GM12872 (cell line): ENCODE measurements at regions not wholly inside any gene's neighbourhood (a gene's known extent, or its start where the extent isn't known, plus 50 kb on each side); places are given as distances from the start of the nearest gene placed in this dataset.

Source experiments
- CTCF ChIP-seq: IDR thresholded peaks from 3 replicates; pipeline ENCODE4 v1.5.1; 2011; ENCODE audit warnings: low read depth, mild to moderate bottlenecking, low read length, moderate library complexity; ENCODE audit not compliant: insufficient read depth

DNA sequence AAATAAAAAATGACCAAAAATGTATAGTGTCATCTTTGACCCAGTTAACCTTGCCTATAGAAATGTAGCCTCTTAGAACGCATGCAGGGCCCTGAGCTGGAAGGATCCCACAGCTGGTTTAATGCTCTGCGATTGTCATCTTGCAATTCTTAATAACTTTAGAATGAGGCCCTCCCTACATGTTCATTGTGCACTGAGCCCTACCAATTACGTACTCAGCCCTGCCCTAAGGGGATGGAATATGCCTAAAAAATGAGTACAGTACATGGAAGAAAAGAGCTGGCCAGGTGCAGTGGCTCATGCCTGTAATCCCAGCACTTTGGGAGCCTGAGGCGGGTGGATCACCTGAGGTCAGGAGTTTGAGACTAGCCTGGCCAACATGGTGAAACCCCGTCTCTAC is 57.8 kb upstream of the BCAR3 start:
- no peak for TF ChIP-seq CTCF

DNA sequence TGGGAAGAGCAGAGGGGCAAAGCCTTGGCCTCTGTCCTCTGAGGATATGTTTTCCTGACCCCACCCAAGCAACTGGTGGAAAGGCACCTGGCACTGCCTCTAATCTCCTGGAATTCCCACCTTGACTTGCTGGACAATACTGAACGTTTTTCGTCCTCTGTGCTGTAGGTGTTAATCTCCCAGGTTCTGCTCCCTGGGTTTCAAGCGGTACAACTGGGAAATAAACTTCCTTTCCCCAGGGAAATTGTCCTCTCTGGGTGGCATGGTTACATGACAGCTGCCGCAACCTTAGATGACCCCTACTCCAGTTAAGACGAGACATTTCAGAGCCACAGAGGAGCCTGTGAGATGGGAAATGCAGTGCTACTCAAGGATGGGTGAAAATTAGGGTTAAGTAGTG is 57.3 kb upstream of the BCAR3 start:
- no peak for TF ChIP-seq CTCF

DNA sequence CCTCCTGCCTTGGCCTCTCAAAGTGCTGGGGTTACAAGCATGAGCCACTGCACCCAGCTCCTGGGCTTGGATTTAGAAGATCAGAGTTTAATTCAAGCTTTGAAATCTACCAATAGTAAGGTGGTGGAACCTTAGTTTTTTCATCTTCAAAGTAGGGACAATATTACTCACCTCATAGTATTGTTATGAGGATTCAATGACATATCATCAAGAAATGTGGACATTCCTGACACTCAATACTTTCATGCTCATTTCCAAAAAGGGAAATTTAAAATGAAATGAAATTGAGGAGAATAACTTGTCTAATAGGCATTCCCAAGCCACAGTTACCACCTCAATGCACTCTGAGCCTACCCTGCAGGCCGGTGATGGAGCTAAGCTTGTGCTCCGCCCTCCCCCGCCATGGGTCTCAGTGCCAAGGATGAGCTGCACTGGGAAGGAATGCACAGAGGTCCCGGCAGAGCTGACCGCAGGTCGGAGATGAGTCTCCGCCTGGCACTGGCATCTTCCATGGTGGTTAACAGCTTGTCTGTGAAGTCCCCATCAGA is 56.5 kb upstream of the BCAR3 start:
- TF ChIP-seq CTCF: no peak

DNA sequence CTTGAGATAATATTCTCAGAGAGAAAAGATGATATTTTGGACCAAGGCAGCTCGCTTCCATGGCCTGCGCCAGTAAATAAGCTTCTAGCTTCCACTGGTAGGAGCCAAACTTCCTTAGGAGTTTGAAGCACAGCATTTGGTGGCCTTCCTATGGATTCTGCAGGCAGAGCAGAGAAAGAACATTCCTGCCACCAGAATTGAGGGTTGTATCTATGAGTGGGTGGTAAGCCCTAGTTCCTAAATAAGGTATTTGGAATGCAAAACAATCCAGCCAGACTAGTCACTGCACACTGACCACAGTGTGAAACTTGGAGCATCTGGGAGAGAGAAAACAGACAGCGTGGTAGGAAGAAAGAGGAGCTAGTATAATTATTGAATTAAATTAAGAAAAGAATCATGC is 54.1 kb upstream of the BCAR3 start:
- TF ChIP-seq CTCF: no peak

DNA sequence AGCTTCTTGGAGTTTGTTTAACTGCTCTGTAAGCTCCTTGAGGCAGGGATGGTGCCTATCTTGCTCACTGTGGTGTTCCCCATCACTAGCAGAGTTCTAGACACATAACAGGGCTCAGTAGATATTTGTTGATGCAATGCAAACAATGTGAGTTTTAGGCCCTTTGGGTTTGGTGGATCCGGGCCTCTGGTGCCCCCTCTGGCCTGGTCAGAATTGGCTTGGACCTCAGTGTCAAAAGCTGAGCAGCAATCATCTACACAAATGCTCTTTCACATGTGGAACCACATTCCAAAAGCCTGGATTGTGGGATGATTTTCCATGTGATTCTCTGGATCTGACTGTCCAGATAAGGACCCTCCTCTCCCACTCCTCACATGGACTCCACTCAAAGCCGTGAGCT is 53.4 kb upstream of the BCAR3 start:
- TF ChIP-seq CTCF: peak; percentile 65

DNA sequence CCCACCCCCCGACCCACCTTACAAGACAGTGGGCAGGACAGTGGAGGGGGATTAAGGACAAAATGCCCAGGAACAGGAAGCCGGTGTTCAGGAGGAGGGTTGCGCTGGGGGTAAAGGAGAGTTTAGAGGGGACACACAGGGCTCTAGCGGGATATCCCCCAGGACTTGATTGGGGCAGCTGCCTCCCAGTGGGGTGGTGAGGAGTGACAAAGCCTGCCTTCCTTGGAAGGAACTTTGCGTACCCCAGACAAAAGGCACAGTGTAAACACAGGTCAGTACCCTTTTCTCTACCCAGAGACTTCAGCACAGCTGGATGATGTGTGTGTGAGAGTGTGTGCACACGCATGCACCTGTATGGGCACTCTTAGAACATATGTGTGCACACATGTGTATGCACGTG is 51.7 kb upstream of the BCAR3 start:
- TF ChIP-seq CTCF: no peak

GRCh38 chr1:93732514-93732913 is 50.9 kb upstream of the BCAR3 start:
- TF ChIP-seq CTCF: peak; percentile 66; the same call in 2 of the 3 replicates
